ENCODE measurements at regions not wholly inside any gene's neighbourhood (a gene's known extent, or its start where the extent isn't known, plus 50 kb on each side); places are given as distances from the start of the nearest gene placed in this dataset.

DNA sequence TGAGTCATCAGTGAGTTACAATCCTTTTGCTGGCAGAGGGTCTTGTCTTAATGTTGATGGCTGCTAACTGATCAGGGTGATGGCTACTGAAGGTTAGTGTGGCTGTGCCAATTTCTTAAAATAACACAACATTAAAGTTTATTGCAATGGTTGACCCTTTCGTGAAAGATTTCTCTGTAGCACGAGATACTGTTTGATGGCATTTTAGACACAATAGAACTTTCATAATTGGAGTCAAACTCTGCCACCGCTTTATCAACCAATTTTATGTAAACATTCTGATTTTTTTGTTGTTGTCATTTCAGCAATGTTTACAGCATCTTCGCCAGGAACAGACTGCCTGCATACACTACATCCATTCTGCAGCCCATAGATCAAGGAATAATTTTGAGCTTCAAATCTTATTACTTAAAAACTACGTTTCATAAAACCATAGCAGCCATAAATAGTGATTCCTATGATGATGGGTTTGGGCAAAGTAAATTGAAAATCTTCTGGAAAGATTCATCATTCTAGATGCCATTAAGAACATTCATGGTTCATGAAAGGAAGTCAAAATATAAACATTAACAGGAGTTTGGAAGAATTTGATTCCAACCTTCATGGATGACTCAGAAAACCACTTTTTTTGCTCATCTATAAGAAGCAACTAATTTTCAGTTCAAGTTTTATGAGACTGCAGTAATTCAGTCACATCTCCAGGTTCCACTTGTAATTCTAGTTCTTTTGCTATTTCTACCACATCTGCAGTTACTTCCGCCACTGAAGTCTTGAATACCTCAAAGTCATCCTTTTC, 85.9 kb downstream of the TYW3 start:
- WGBS (ENCODE audit: insufficient coverage, insufficient replicate concordance, low lambda C conversion rate, missing lambda C conversion rate), result 22% methylated on average over 6 of the region's 6 CpGs
- ChIA-PET CTCF (no interaction called here), RAD21 (ENCODE audit: unreplicated experiment) (no interaction called here), POLR2A (no interaction called here), SMC1A (ENCODE audit: uncharacterized antibody, unreplicated experiment) (no interaction called here)
- DNase-seq (ENCODE audit: low read depth, low spot score) (no peak), FAIRE-seq (no peak), ATAC-seq (no peak)
- H3K9ac ChIP-seq (ENCODE audit: control insufficient read depth, insufficient read depth, low read length), result no peak overlapping the region
- no peak overlapping the region for H2AFZ ChIP-seq (ENCODE audit: control insufficient read depth, low read depth, low read length)
- no peaks in the 10 kb centered on the region for H3K4me1 ChIP-seq (ENCODE audit: control insufficient read depth, insufficient read depth, low read length)
- H3K4me2 ChIP-seq (ENCODE audit: control insufficient read depth, insufficient read depth), result no peak overlapping the region
- no TSS peak for BruUV-seq (replicated peaks)
- intact Hi-C loops (cut with micrococcal nuclease; ENCODE audit: unreplicated experiment), result no loop called here
- no peaks in the 10 kb centered on the region for H3K36me3 ChIP-seq (ENCODE audit: control insufficient read depth in 2 of 2, insufficient read depth in 2 of 2, low read length in 1 of 2)
- H4K20me1 ChIP-seq (ENCODE audit: control insufficient read depth, insufficient read depth), result no peaks in the 10 kb centered on the region
- no peaks in the 10 kb centered on the region for H3K79me2 ChIP-seq (ENCODE audit: control insufficient read depth, insufficient read depth, low read length)
- no peak overlapping the region for H3K4me3 ChIP-seq
- H3K27me3 ChIP-seq (replicated peaks in 1 of 2; ENCODE audit: control insufficient read depth in 2 of 2, insufficient read depth in 2 of 2, low read length in 1 of 2), result no peaks in the 10 kb centered on the region
- H3K9me3 ChIP-seq (replicated peaks; ENCODE audit: control insufficient read depth, insufficient read depth, low read length), result no peaks in the 10 kb centered on the region
- TF ChIP-seq USF1 (IDR thresholded peaks at IDR 0.05; ENCODE audit: borderline replicate concordance, extremely low read length, insufficient read depth, low read depth, low read length), result no peak
- in situ Hi-C loops (cut with MboI), result no loop called here
- H3K27ac ChIP-seq (ENCODE audit: control insufficient read depth, insufficient read depth), result no peak overlapping the region

DNA sequence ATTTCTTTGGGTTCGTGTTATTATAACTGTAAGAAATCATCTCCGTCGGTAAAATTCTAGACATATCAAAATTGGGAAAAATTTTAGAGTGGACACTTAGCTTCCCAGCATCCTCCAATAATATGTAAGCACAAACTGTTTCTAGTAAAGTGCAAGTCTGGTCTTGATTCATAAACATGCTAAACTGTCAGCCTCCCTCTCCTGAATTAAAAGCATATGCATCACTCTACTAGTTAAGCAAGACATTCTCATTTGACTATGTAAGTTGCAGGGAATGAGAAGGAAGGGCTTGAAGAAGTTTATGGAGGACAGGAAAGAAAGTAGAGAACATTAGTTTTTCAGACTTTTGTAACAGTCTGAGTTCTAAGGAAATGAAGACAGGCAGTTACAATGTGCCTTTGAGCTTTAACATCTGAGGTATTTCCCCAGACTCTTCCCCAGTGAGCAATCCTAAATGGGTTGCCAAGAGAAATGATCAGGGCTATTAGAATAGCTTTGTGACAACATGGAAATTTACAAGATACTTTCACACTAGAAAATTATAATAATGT, 90.0 kb downstream of the TYW3 start:
- ChIA-PET CTCF (interaction anchor here (1.2 to 1.5 kb wide), 2 partner anchors 10 to 47 kb away, joined by 3 to 4 read pairs; no protein-coding TSS in a partner anchor), RAD21 (ENCODE audit: unreplicated experiment) (interaction anchor here (1.1 kb wide), 1 partner anchor 1163 kb away, joined by 3 read pairs; no protein-coding TSS in a partner anchor), SMC1A (ENCODE audit: uncharacterized antibody, unreplicated experiment) (interaction anchor here (0.9 to 2.7 kb wide), 2 partner anchors 9 to 171 kb away, joined by 3 to 11 read pairs; no protein-coding TSS in a partner anchor), POLR2A (interaction anchor here (1.4 kb wide), 1 partner anchor 8 kb away, joined by 6 read pairs; no protein-coding TSS in a partner anchor)
- Histone ChIP-seq H3K9ac (ENCODE audit: control insufficient read depth, insufficient read depth, low read length) (no peak overlapping the region), H3K27ac (ENCODE audit: control insufficient read depth, insufficient read depth) (no peak overlapping the region), H3K9me3 (replicated peaks; ENCODE audit: control insufficient read depth, insufficient read depth, low read length) (no peaks in the 10 kb centered on the region), H3K27me3 (replicated peaks in 1 of 2; ENCODE audit: control insufficient read depth in 2 of 2, insufficient read depth in 2 of 2, low read length in 1 of 2) (no peaks in the 10 kb centered on the region), H3K4me1 (ENCODE audit: control insufficient read depth, insufficient read depth, low read length) (no peaks in the 10 kb centered on the region), H3K4me3 (no peak overlapping the region), H3K36me3 (ENCODE audit: control insufficient read depth in 2 of 2, insufficient read depth in 2 of 2, low read length in 1 of 2) (no peaks in the 10 kb centered on the region), H3K79me2 (ENCODE audit: control insufficient read depth, insufficient read depth, low read length) (no peaks in the 10 kb centered on the region), H4K20me1 (ENCODE audit: control insufficient read depth, insufficient read depth) (no peaks in the 10 kb centered on the region), H3K4me2 (ENCODE audit: control insufficient read depth, insufficient read depth) (no peak overlapping the region), H2AFZ (ENCODE audit: control insufficient read depth, low read depth, low read length) (no peak overlapping the region)
- intact Hi-C loops (cut with micrococcal nuclease; ENCODE audit: unreplicated experiment), result no loop called here
- 90% methylated on average over 3 of the region's 3 CpGs for WGBS (ENCODE audit: insufficient coverage, insufficient replicate concordance, low lambda C conversion rate, missing lambda C conversion rate)
- FAIRE-seq (no peak), ATAC-seq (no peak), DNase-seq (ENCODE audit: low read depth, low spot score) (no peak)
- in situ Hi-C loops (cut with MboI), result no loop called here
- BruUV-seq (replicated peaks), result no TSS peak
- TF ChIP-seq GATAD2B (conservative IDR thresholded peaks at IDR 0.05; ENCODE audit: low read depth) (no peak), CEBPZ (IDR thresholded peaks at IDR 0.05; ENCODE audit: low read depth, low read length) (no peak), ZZZ3 (IDR thresholded peaks at IDR 0.05; ENCODE audit: control insufficient read depth, insufficient read length, low read depth) (no peak), CEBPB (IDR thresholded peaks at IDR 0.05; ENCODE audit: borderline replicate concordance in 1 of 2, low read depth in 2 of 2, low read length in 2 of 2) (no peak), CBFB (IDR thresholded peaks at IDR 0.05; ENCODE audit: low read depth) (no peak)
- TF ChIP-seq, protein P1, sequence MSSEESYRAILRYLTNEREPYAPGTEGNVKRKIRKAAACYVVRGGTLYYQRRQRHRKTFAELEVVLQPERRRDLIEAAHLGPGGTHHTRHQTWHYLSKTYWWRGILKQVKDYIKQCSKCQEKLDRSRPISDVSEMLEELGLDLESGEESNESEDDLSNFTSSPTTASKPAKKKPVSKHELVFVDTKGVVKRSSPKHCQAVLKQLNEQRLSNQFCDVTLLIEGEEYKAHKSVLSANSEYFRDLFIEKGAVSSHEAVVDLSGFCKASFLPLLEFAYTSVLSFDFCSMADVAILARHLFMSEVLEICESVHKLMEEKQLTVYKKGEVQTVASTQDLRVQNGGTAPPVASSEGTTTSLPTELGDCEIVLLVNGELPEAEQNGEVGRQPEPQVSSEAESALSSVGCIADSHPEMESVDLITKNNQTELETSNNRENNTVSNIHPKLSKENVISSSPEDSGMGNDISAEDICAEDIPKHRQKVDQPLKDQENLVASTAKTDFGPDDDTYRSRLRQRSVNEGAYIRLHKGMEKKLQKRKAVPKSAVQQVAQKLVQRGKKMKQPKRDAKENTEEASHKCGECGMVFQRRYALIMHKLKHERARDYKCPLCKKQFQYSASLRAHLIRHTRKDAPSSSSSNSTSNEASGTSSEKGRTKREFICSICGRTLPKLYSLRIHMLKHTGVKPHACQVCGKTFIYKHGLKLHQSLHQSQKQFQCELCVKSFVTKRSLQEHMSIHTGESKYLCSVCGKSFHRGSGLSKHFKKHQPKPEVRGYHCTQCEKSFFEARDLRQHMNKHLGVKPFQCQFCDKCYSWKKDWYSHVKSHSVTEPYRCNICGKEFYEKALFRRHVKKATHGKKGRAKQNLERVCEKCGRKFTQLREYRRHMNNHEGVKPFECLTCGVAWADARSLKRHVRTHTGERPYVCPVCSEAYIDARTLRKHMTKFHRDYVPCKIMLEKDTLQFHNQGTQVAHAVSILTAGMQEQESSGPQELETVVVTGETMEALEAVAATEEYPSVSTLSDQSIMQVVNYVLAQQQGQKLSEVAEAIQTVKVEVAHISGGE (CRISPR knock-in tag; IDR thresholded peaks at IDR 0.05), result no peak

Data from GM12878 (cell line).